PC-9 (cell line): ENCODE measurements at regions not wholly inside any gene's neighbourhood (a gene's known extent, or its start where the extent isn't known, plus 50 kb on each side); places are given as distances from the start of the nearest gene placed in this dataset.

Experiments
- BruUV-seq: library from RNA; stranded (reverse); fragments of 400-500 nt; replicated peaks from 2 replicates; lab custom pipeline; 2021; lab: Mats Ljungman, UMichigan
- CTCF ChIA-PET: fragments of 300-600 bp; sonication (Branson Sonifier 250); formaldehyde crosslinking; loops from one replicate; lab custom pipeline; 2022; ENCODE audit warnings: antibody characterized with exemption; lab: Charles Lee
- POLR2A ChIA-PET: fragments of 300-600 bp; sonication (Branson Sonifier 250); formaldehyde crosslinking; loops from one replicate; lab custom pipeline; 2022; ENCODE audit warnings: antibody characterized with exemption; ENCODE audit not compliant: unreplicated experiment; lab: Charles Lee
- DNase-seq, 2 experiments: peaks; one replicate each; pipeline versions ENCODE4 v3.0.0 to v3.0.0-alpha.2; 2015 to 2022; ENCODE audit warnings: mixed read lengths in 1 of 2
- H2AFZ ChIP-seq: fragments of 200-600 bp; sonication (generic); 2 replicates; pipeline ENCODE4 v1.8.1; 2017; ENCODE audit warnings: antibody characterized with exemption
- H3F3A ChIP-seq: fragments of 200-600 bp; sonication (generic); 2 replicates; pipeline ENCODE4 v1.8.1; 2017; ENCODE audit warnings: antibody characterized with exemption, mild to moderate bottlenecking, low read depth; ENCODE audit not compliant: insufficient read depth
- H3K27ac ChIP-seq: fragments of 200-600 bp; sonication (generic); 2 replicates; pipeline ENCODE4 v1.6.1; 2016; ENCODE audit warnings: mixed run types
- H3K27me3 ChIP-seq: fragments of 200-600 bp; sonication (generic); 2 replicates; pipeline ENCODE4 v1.6.1; 2016; ENCODE audit warnings: low read depth, mixed run types; ENCODE audit not compliant: insufficient read depth
- H3K36me3 ChIP-seq: fragments of 200-600 bp; sonication (generic); 2 replicates; pipeline ENCODE4 v1.6.1; 2016; ENCODE audit warnings: low read depth, mixed run types
- H3K4me1 ChIP-seq: fragments of 200-600 bp; sonication (generic); replicated peaks from 2 replicates; pipeline ENCODE4 v1.6.1; 2016; ENCODE audit warnings: mixed run types; ENCODE audit not compliant: insufficient read depth
- H3K4me2 ChIP-seq: fragments of 200-600 bp; sonication (generic); 2 replicates; pipeline ENCODE4 v1.6.1; 2017; ENCODE audit warnings: mixed run types
- H3K4me3 ChIP-seq: fragments of 200-600 bp; sonication (generic); 2 replicates; pipeline ENCODE4 v1.6.1; 2016; ENCODE audit warnings: mixed run types
- H3K79me2 ChIP-seq: fragments of 200-600 bp; sonication (generic); 2 replicates; pipeline ENCODE4 v1.6.1; 2017; ENCODE audit warnings: low read depth, mixed run types
- H3K9me2 ChIP-seq: fragments of 200-600 bp; sonication (generic); 2 replicates; pipeline ENCODE4 v1.8.1; 2017; ENCODE audit warnings: mild to moderate bottlenecking; ENCODE audit not compliant: insufficient read depth
- H3K9me3 ChIP-seq: fragments of 200-600 bp; sonication (generic); 2 replicates; pipeline ENCODE4 v1.8.1; 2016; ENCODE audit warnings: low read depth; ENCODE audit not compliant: insufficient read depth
- H4K20me1 ChIP-seq: fragments of 200-600 bp; sonication (generic); 2 replicates; pipeline ENCODE4 v1.8.1; 2017; ENCODE audit not compliant: insufficient read depth
- EZH2 ChIP-seq: fragments of 200-600 bp; sonication (generic); IDR thresholded peaks from 2 replicates; pipeline ENCODE4 v1.8.0; 2017; ENCODE audit warnings: antibody characterized with exemption, low read depth
- intact Hi-C: fragments of 100-400 bp; cut with micrococcal nuclease; formaldehyde crosslinking; loops from one replicate; pipeline ENCODE4 v1.10.0; 2022; ENCODE audit not compliant: unreplicated experiment
- TF ChIP-seq, protein P1 (sequence below): fragments of 200-600 bp; sonication (generic); conservative IDR thresholded peaks from 2 replicates; pipeline ENCODE4 v1.6.1; 2017; ENCODE audit warnings: mixed run types, antibody characterized with exemption, mild to moderate bottlenecking, moderate library complexity

DNA sequence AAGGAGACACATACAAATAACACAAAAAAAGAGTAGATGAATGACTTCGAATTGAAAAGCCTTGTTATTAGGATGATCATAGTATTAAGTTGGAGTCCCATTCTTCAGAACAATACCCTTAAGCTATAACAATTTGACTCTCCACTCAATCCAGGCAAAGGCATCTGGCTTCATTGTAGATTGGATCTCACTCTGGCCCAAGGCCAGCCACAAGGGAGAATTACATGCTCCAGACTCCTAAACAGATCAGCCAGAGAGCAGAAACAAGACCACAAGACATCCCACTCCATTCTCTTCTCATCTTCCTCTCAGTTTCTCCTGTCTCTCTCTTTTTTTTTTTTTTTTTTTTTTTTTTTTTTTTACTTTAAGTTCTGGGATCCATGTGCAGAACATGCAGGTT lies 213.9 kb downstream of the DHX15 start:
- CTCF ChIA-PET: no interaction called here
- no peak overlapping the region for H2AFZ ChIP-seq
- no peaks in the 10 kb centered on the region for H3K36me3 ChIP-seq
- H3F3A ChIP-seq: no peaks in the 10 kb centered on the region
- H3K4me3 ChIP-seq: no peak overlapping the region
- no peaks in the 10 kb centered on the region for H3K79me2 ChIP-seq
- no peaks in the 10 kb centered on the region for H3K9me2 ChIP-seq
- no peak for DNase-seq
- no peaks in the 10 kb centered on the region for H3K4me1 ChIP-seq
- H3K4me2 ChIP-seq: no peak overlapping the region
- BruUV-seq: no TSS peak
- intact Hi-C loops: no loop called here
- POLR2A ChIA-PET: no interaction called here
- no peaks in the 10 kb centered on the region for H4K20me1 ChIP-seq
- TF ChIP-seq EZH2: no peak
- TF ChIP-seq, protein P1, sequence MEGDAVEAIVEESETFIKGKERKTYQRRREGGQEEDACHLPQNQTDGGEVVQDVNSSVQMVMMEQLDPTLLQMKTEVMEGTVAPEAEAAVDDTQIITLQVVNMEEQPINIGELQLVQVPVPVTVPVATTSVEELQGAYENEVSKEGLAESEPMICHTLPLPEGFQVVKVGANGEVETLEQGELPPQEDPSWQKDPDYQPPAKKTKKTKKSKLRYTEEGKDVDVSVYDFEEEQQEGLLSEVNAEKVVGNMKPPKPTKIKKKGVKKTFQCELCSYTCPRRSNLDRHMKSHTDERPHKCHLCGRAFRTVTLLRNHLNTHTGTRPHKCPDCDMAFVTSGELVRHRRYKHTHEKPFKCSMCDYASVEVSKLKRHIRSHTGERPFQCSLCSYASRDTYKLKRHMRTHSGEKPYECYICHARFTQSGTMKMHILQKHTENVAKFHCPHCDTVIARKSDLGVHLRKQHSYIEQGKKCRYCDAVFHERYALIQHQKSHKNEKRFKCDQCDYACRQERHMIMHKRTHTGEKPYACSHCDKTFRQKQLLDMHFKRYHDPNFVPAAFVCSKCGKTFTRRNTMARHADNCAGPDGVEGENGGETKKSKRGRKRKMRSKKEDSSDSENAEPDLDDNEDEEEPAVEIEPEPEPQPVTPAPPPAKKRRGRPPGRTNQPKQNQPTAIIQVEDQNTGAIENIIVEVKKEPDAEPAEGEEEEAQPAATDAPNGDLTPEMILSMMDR: no peak
- H3K9me3 ChIP-seq: no peaks in the 10 kb centered on the region
- H3K27ac ChIP-seq: no peak overlapping the region
- peaks cover 18% of the 10 kb centered on the region for H3K27me3 ChIP-seq

DNA sequence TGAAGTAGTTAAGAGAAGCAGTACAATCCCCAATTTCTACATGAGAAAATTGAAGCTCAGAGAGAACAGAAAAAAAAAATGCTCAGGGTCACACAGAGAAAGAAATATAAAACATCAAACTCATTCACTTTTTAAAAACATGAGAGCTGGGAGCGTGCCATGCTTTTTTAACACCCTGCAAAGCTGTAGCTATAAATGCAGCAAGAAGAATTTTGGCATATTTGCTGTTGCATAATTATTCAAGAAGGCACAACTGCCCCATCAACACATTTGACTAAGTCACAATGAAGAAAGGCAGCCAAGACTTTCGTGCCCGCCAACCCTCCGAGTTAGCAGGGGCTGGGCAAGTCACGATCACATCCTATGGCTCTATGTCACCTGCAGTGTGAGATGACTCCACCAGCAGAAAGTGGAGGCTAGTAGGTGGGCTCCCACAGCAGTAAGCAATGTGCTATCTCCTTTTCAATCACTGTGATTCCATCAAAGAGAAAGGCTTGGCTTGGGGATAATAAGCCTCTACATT lies 214.8 kb downstream of the DHX15 start:
- H3K4me2 ChIP-seq: no peak overlapping the region
- no peaks in the 10 kb centered on the region for H3K79me2 ChIP-seq
- H3F3A ChIP-seq: no peaks in the 10 kb centered on the region
- no peaks in the 10 kb centered on the region for H3K4me1 ChIP-seq
- no peak overlapping the region for H2AFZ ChIP-seq
- ChIA-PET POLR2A (no interaction called here), CTCF (no interaction called here)
- H4K20me1 ChIP-seq: no peaks in the 10 kb centered on the region
- no peak for DNase-seq
- H3K4me3 ChIP-seq: no peak overlapping the region
- intact Hi-C loops: no loop called here
- H3K9me2 ChIP-seq: no peaks in the 10 kb centered on the region
- H3K9me3 ChIP-seq: no peaks in the 10 kb centered on the region
- TF ChIP-seq, protein P1: no peak
- TF ChIP-seq EZH2: no peak
- H3K36me3 ChIP-seq: no peaks in the 10 kb centered on the region
- H3K27ac ChIP-seq: no peak overlapping the region
- peaks cover 18% of the 10 kb centered on the region for H3K27me3 ChIP-seq
- BruUV-seq: no TSS peak

DNA sequence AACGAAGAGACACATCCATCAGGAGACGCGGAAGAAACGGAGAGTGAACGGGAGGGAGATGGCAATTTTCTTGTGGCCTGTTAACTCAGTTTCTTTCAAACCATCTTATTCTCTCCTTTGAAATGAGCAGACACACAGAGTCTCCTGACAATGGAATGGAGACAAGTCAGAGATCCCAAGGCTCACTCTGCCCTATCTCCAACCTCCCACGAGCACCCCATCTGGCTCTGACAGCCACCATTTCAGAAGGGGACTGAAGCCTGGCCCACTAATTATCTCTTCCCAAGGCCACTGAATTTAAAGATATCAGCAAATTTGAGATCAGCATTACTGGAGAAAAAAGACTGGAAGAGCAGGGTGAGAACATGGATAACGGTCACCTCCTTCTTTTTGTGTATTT lies 215.6 kb downstream of the DHX15 start:
- CTCF ChIA-PET: no interaction called here

More for the DNA sequence above, 215.6 kb downstream of the DHX15 start:
- H3K4me3 ChIP-seq: no peak overlapping the region
- peaks cover 23% of the 10 kb centered on the region for H3K27me3 ChIP-seq
- H2AFZ ChIP-seq: no peak overlapping the region
- no peaks in the 10 kb centered on the region for H3K79me2 ChIP-seq
- DNase-seq: no peak
- H3K9me2 ChIP-seq: no peaks in the 10 kb centered on the region
- H3K9me3 ChIP-seq: no peaks in the 10 kb centered on the region
- POLR2A ChIA-PET: no interaction called here
- no TSS peak for BruUV-seq
- TF ChIP-seq, protein P1: no peak
- no peak for TF ChIP-seq EZH2
- no peak overlapping the region for H3K27ac ChIP-seq
- H3K4me1 ChIP-seq: no peaks in the 10 kb centered on the region
- no peaks in the 10 kb centered on the region for H3K36me3 ChIP-seq
- H3K4me2 ChIP-seq: no peak overlapping the region
- intact Hi-C loops: no loop called here
- H4K20me1 ChIP-seq: no peaks in the 10 kb centered on the region
- H3F3A ChIP-seq: no peaks in the 10 kb centered on the region
